Astrocyte (in vitro differentiated cells and primary cell): ENCODE measurements at regions not wholly inside any gene's neighbourhood (a gene's known extent, or its start where the extent isn't known, plus 50 kb on each side); places are given as distances from the start of the nearest gene placed in this dataset.

Experiments
- CTCF ChIP-seq: IDR thresholded peaks from 2 replicates; pipeline ENCODE4 v1.5.1; 2011; ENCODE audit warnings: low read depth, mild to moderate bottlenecking, inconsistent platforms, low read length, moderate library complexity; ENCODE audit not compliant: insufficient read depth
- EZH2 ChIP-seq: IDR thresholded peaks from 2 replicates; pipeline ENCODE4 v1.6.1; 2012; ENCODE audit warnings: mild to moderate bottlenecking, low read length, inconsistent platforms; ENCODE audit not compliant: insufficient read depth

- TF ChIP-seq CTCF, result no peak
- no peak for TF ChIP-seq EZH2
Measured at GRCh38 chr18:30387401-30387800, 655.1 kb downstream of the DSC3 start.
